GM12878 (cell line): ENCODE measurements at regions not wholly inside any gene's neighbourhood (a gene's known extent, or its start where the extent isn't known, plus 50 kb on each side); places are given as distances from the start of the nearest gene placed in this dataset.

Source experiments
- ATAC-seq: fragments of 200-7000 bp; cut with Tn5 transposase; 3 replicates; pipeline ENCODE4 v1.9.1; 2020; ENCODE audit warnings: mild to moderate bottlenecking, moderate library complexity
- BruUV-seq: library from RNA; stranded (reverse); fragments of 400-500 nt; replicated peaks from 2 replicates; lab custom pipeline; 2021; lab: Mats Ljungman, UMichigan
- CTCF ChIA-PET: fragments of 300-600 bp; sonication (Branson Sonifier 250); formaldehyde crosslinking; extraction: SDS; loops from one replicate; lab custom pipeline; 2021; ENCODE audit warnings: inconsistent platforms; lab: Yijun Ruan, JAX
- POLR2A ChIA-PET: fragments of 350-600 bp; formaldehyde crosslinking; extraction: SDS; loops from one replicate; lab custom pipeline; 2021; ENCODE audit warnings: inconsistent platforms; lab: Charles Lee
- RAD21 ChIA-PET: fragments of 300-600 bp; sonication (Branson Sonifier 250); formaldehyde crosslinking; loops from one replicate; lab custom pipeline; 2023; ENCODE audit warnings: antibody characterized with exemption; ENCODE audit not compliant: unreplicated experiment; lab: Charles Lee
- SMC1A ChIA-PET: fragments of 300-600 bp; sonication (Branson Sonifier 250); formaldehyde crosslinking; loops from one replicate; lab custom pipeline; 2023; ENCODE audit not compliant: unreplicated experiment, uncharacterized antibody; lab: Charles Lee
- DNase-seq: peaks from one replicate; pipeline ENCODE4 v3.0.0-alpha.2; 2011; ENCODE audit warnings: low read depth, low spot score
- FAIRE-seq: peaks from 3 replicates; lab custom pipeline; 2011; peaks lifted over from hg19 to GRCh38; lab: Jason Lieb, UNC
- H2AFZ ChIP-seq: 2 replicates; pipeline ENCODE4 v1.6.0; 2011; ENCODE audit warnings: low read depth, low read length, control low read depth; ENCODE audit not compliant: control insufficient read depth
- H3K27ac ChIP-seq: 2 replicates; pipeline ENCODE4 v1.5.1; 2011; ENCODE audit warnings: control low read depth; ENCODE audit not compliant: control insufficient read depth, insufficient read depth
- H3K27me3 ChIP-seq, 2 experiments: replicated peaks in 1 of 2; 2 replicates each; pipeline versions ENCODE4 v1.6.0 to v1.6.1; 2011; ENCODE audit warnings: low read length in 1 of 2; ENCODE audit not compliant: control insufficient read depth in 2 of 2, insufficient read depth in 2 of 2
- H3K36me3 ChIP-seq, 2 experiments: 2 replicates each; pipeline ENCODE4 v1.5.1; 2011; ENCODE audit warnings: low read length in 1 of 2; ENCODE audit not compliant: control insufficient read depth in 2 of 2, insufficient read depth in 2 of 2
- H3K4me1 ChIP-seq: 2 replicates; pipeline ENCODE4 v1.6.1; 2011; ENCODE audit warnings: mild to moderate bottlenecking, low read length, moderate library complexity, mixed read lengths; ENCODE audit not compliant: control insufficient read depth, insufficient read depth
- H3K4me2 ChIP-seq: 2 replicates; pipeline ENCODE4 v1.6.0; 2011; ENCODE audit warnings: control low read depth; ENCODE audit not compliant: control insufficient read depth, insufficient read depth
- H3K4me3 ChIP-seq: fragments of 200-600 bp; sonication (generic); 2 replicates; pipeline ENCODE4 v1.5.1; 2016
- H3K79me2 ChIP-seq: 2 replicates; pipeline ENCODE4 v1.6.0; 2011; ENCODE audit warnings: low read length; ENCODE audit not compliant: control insufficient read depth, insufficient read depth
- H3K9ac ChIP-seq: 2 replicates; pipeline ENCODE4 v1.8.0; 2011; ENCODE audit warnings: low read length, control low read depth, mixed read lengths; ENCODE audit not compliant: control insufficient read depth, insufficient read depth
- H3K9me3 ChIP-seq: replicated peaks from 3 replicates; pipeline ENCODE4 v1.5.1; 2011; ENCODE audit warnings: mild to moderate bottlenecking, low read length; ENCODE audit not compliant: control insufficient read depth, insufficient read depth
- H4K20me1 ChIP-seq: 2 replicates; pipeline ENCODE4 v1.6.0; 2011; ENCODE audit not compliant: control insufficient read depth, insufficient read depth
- BCL3 ChIP-seq: IDR thresholded peaks from 2 replicates; pipeline ENCODE4 v1.6.1; 2011; ENCODE audit warnings: borderline replicate concordance, low read depth, mild to moderate bottlenecking, moderate library complexity, low read length; ENCODE audit not compliant: insufficient read depth, poor library complexity, severe bottlenecking
- CBX5 ChIP-seq: sonication (generic); IDR thresholded peaks from 2 replicates; pipeline ENCODE4 v1.6.1; 2016; ENCODE audit warnings: low read depth, moderate library complexity, mild to moderate bottlenecking, inconsistent platforms
- DPF2 ChIP-seq: fragments of 450-650 bp; IDR thresholded peaks from 2 replicates; pipeline ENCODE4 v1.6.1; 2017; ENCODE audit warnings: mild to moderate bottlenecking
- E2F4 ChIP-seq: IDR thresholded peaks from 2 replicates; pipeline ENCODE4 v1.6.1; 2012; ENCODE audit warnings: low read depth, low read length, improper control_type of control experiment
- GABPA ChIP-seq: IDR thresholded peaks from 2 replicates; pipeline ENCODE4 v1.6.1; 2014; ENCODE audit warnings: antibody characterized with exemption, low read depth, mild to moderate bottlenecking, inconsistent platforms
- GATAD2B ChIP-seq: fragments of 450-650 bp; conservative IDR thresholded peaks from 2 replicates; pipeline ENCODE4 v1.6.1; 2017; ENCODE audit warnings: low read depth, mild to moderate bottlenecking, moderate library complexity
- HCFC1 ChIP-seq: fragments of 150-350 bp; IDR thresholded peaks from 2 replicates; pipeline ENCODE4 v1.6.1; 2014; ENCODE audit warnings: low read length
- IKZF2 ChIP-seq, 2 experiments: fragments of 450-650 bp; IDR thresholded peaks; 2 replicates each; pipeline ENCODE4 v1.6.1; 2017; ENCODE audit warnings: mild to moderate bottlenecking in 2 of 2, moderate library complexity in 2 of 2
- IRF4 ChIP-seq: IDR thresholded peaks from 2 replicates; pipeline ENCODE4 v1.6.1; 2011; ENCODE audit warnings: low read depth, low read length
- JUNB ChIP-seq: IDR thresholded peaks from 2 replicates; pipeline ENCODE4 v1.6.1; 2016; ENCODE audit warnings: antibody characterized with exemption, mild to moderate bottlenecking
- MTA2 ChIP-seq: fragments of 450-650 bp; IDR thresholded peaks from 2 replicates; pipeline ENCODE4 v1.6.1; 2016; ENCODE audit warnings: low read depth, mild to moderate bottlenecking, moderate library complexity
- PAX5 ChIP-seq: IDR thresholded peaks from 2 replicates; pipeline ENCODE4 v1.6.1; 2011; ENCODE audit warnings: low read depth, low read length, borderline replicate concordance
- TBL1XR1 ChIP-seq: IDR thresholded peaks from 2 replicates; pipeline ENCODE4 v1.6.1; 2012; ENCODE audit warnings: low read depth, low read length, improper control_type of control experiment
- WGBS: methylation state at CpG from one replicate; pipeline ENCODE4 v1.1.6; 2016; ENCODE audit warnings: low lambda C conversion rate; ENCODE audit not compliant: insufficient replicate concordance, insufficient coverage; ENCODE audit errors: missing lambda C conversion rate; 5-methylcytosine and 5-hydroxymethylcytosine counted together
- in situ Hi-C: fragments of 300-500 bp; cut with MboI; formaldehyde crosslinking; loops from 9 replicates; pipeline ENCODE4 v1.14.3; 2018; ENCODE audit warnings: mixed read lengths
- intact Hi-C: fragments of 100-400 bp; cut with micrococcal nuclease; formaldehyde crosslinking; loops from one replicate; pipeline ENCODE4 v1.14.2; 2022; ENCODE audit not compliant: unreplicated experiment
- TF ChIP-seq, protein P1 (sequence below): fragments of 150-350 bp; IDR thresholded peaks from 2 replicates; pipeline ENCODE4 v1.6.1; 2014; ENCODE audit warnings: mild to moderate bottlenecking, low read depth, low read length

GRCh38 chr20:40767615-40767924 is 78.5 kb upstream of the MAFB start:
- no peak overlapping the region for H3K4me2 ChIP-seq
- ChIA-PET POLR2A (no interaction called here), RAD21 (no interaction called here), SMC1A (no interaction called here), CTCF (no interaction called here)
- no peaks in the 10 kb centered on the region for H3K4me1 ChIP-seq
- H2AFZ ChIP-seq: no peak overlapping the region
- no peaks in the 10 kb centered on the region for H4K20me1 ChIP-seq
- in situ Hi-C loops (no loop called here), intact Hi-C loops (no loop called here)
- no peak overlapping the region for H3K9ac ChIP-seq
- FAIRE-seq: no peak
- peaks cover 2 to 10% of the 10 kb centered on the region in 2 experiments; a peak in 2 of 4 replicates for H3K27me3 ChIP-seq
- no peak for DNase-seq
- no peak for ATAC-seq
- no peak overlapping the region for H3K4me3 ChIP-seq
- TF ChIP-seq, protein P1, sequence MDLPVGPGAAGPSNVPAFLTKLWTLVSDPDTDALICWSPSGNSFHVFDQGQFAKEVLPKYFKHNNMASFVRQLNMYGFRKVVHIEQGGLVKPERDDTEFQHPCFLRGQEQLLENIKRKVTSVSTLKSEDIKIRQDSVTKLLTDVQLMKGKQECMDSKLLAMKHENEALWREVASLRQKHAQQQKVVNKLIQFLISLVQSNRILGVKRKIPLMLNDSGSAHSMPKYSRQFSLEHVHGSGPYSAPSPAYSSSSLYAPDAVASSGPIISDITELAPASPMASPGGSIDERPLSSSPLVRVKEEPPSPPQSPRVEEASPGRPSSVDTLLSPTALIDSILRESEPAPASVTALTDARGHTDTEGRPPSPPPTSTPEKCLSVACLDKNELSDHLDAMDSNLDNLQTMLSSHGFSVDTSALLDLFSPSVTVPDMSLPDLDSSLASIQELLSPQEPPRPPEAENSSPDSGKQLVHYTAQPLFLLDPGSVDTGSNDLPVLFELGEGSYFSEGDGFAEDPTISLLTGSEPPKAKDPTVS: no peak
- TF ChIP-seq E2F4 (no peak), BCL3 (no peak), DPF2 (no peak), HCFC1 (no peak), TBL1XR1 (no peak), PAX5 (no peak), IRF4 (no peak), IKZF2 (IDR thresholded peaks at IDR 0.05) (no peak), CBX5 (no peak), GATAD2B (no peak), JUNB (no peak), MTA2 (no peak), GABPA (no peak)
- no TSS peak for BruUV-seq
- no peaks in the 10 kb centered on the region for H3K9me3 ChIP-seq
- no peaks in the 10 kb centered on the region for H3K79me2 ChIP-seq
- no peaks in the 10 kb centered on the region for H3K36me3 ChIP-seq
- no peak overlapping the region for H3K27ac ChIP-seq
- 24% methylated on average over 3 of the region's 3 CpGs for WGBS
